CD4-positive, alpha-beta T cell treated with Interleukin-15 for 1 hour (primary cell): ENCODE measurements at regions not wholly inside any gene's neighbourhood (a gene's known extent, or its start where the extent isn't known, plus 50 kb on each side); places are given as distances from the start of the nearest gene placed in this dataset.
"Not testable (repeated sequence)": the region's sequence is repeated elsewhere in the genome, so short reads cannot be mapped to it uniquely, and the experiment has no call there.

ENCODE experiments used
- DNase-seq: peaks from one replicate; pipeline ENCODE4 v3.0.0-alpha.2; 2020

- DNase-seq: no peak
Measured at GRCh38 chr19:28549680-28550277, 663.2 kb downstream of the UQCRFS1 start.

DNA sequence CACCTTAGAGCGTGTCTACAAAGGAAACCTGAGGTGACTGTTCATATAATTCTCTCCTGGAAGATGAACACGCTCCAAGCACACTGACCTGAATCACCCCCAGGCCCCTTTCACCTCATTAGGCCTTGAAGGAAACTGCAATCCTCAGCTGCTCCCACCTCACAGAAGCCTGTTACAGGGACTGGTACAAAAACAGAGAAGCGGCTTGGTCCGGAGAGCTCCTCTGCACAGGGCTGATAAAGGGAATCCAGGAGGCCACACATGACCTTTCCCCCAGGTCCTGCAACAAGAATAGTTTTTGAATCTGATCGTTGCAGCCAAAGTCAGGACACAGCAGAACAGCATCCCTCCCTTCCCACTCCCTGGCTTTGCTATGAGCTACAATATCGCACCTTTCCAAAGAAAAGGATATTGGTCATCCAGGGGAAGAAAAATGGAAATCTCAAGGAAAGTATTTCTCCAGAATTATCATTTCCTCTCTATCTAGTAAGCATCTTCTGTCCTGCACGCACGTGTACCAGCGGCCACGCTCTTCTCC, 666.7 kb downstream of the UQCRFS1 start:
- DNase-seq: no peak

GRCh38 chr19:28545397-28545796, 667.6 kb downstream of the UQCRFS1 start:
- DNase-seq: not testable (repeated sequence)

- no peak for DNase-seq
Measured at GRCh38 chr19:28544451-28545261, 668.3 kb downstream of the UQCRFS1 start.

DNA sequence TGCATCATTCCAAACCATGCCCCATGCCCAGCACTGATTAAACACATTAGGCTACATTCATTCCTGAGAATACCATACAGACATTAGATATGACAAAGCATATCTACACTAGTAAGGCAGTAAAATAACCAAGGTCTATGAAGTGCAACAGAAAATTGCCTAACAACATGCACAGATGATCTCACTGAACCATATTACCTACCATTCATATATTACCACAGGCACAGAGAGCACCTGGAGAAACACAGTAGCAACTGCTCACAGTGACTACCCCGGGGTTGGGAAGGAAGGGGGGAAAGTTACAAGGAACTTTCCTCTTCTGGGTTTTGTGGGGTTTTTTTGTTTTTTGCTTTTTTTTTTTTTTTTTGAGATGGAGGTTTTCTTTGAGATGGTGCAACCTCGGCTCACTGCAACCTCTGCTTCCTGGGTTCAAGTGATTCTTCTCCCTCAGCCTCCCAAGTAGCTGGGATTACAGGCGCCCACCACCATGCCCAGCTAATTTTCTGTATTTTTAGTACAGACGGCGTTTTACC, 669.6 kb downstream of the UQCRFS1 start:
- no peak for DNase-seq

- no peak for DNase-seq
Measured at GRCh38 chr19:28542394-28543243, 670.3 kb downstream of the UQCRFS1 start.

GRCh38 chr19:28541602-28542393, 671.2 kb downstream of the UQCRFS1 start:
- no peak for DNase-seq

DNA sequence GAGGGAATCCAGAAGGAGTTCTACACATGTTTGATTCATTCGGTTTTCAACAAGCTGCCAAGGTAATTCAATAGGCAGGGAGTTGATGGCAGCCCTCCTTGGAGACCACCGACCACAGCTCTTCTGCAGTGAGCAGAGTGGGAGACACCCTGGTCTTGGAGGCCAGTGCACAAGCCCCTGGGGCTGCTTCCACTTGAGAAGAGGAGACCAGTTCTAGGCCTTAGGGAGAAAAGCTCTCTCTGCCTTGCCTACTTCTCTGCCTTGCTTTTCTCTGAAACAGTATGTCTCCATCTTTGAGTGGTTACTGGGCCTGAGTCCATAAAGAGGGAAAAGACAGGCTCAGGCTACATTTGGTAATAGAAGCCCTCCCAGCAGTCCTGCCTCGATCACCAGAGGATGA, 671.9 kb downstream of the UQCRFS1 start:
- no peak for DNase-seq

GRCh38 chr19:28540385-28540784, 672.6 kb downstream of the UQCRFS1 start:
- DNase-seq: not testable (repeated sequence)

DNA sequence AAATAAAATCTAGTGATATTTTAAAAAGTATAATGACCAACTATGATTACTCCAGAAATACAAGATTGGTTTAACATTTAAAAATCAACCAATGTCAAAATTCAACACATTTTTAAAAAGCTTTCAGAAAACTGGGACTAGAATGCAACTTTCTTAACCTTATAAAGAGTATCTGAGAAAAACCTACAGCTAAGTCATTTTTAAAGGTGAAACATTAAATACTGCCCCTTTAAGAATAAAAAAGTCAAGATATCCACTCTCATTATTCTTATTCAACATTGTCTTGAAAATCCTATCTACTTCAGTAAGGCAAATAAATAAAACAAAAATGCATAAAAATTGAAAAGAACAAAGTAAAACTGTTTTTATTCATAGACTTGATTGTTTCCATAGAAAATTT, 673.2 kb downstream of the UQCRFS1 start:
- DNase-seq: no peak

DNA sequence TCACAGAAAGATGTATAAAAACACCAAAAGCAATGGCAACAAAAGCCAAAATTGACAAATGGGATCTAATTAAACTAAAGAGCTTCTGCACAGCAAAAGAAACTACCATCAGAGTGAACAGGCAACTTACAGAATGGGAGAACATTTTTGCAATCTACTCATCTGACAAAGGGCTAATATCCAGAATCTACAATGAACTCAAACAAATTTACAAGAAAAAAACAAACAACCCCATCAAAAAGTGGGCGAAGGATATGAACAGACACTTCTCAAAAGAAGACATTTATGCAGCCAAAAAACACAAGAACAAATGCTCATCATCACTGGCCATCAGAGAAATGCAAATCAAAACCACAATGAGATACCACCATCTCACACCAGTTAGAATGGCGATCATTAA, 674.4 kb downstream of the UQCRFS1 start:
- not testable (repeated sequence) for DNase-seq

GRCh38 chr19:28537896-28538295, 675.1 kb downstream of the UQCRFS1 start:
- no peak for DNase-seq

- DNase-seq: no peak
Measured at GRCh38 chr19:28537079-28537478, 675.9 kb downstream of the UQCRFS1 start.

DNA sequence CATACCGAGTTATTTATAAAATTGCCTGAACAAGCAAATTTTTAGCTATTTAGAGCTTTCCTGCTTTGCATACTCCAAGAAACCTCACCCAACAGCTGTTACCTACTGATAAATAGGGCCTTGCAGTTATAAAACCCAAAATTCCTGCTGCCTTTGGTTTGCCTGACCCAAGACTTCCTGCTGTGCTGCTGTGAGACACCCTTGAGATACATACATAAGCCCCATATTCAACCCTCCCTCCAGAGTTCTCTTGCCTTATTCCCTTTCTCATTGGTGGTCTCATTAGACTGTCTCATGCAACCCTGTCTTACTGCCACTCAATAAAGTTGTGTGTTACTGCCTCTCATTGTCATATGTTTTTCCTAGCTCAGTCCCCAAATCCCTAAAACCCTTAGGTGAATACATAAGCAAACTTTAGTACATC, 677.6 kb downstream of the UQCRFS1 start:
- no peak for DNase-seq

GRCh38 chr19:28534766-28535351, 678.1 kb downstream of the UQCRFS1 start:
- DNase-seq: no peak

GRCh38 chr19:28532765-28533341, 680.1 kb downstream of the UQCRFS1 start:
- DNase-seq: no peak

- DNase-seq: no peak
Measured at GRCh38 chr19:28531979-28532378, 681.0 kb downstream of the UQCRFS1 start.

DNA sequence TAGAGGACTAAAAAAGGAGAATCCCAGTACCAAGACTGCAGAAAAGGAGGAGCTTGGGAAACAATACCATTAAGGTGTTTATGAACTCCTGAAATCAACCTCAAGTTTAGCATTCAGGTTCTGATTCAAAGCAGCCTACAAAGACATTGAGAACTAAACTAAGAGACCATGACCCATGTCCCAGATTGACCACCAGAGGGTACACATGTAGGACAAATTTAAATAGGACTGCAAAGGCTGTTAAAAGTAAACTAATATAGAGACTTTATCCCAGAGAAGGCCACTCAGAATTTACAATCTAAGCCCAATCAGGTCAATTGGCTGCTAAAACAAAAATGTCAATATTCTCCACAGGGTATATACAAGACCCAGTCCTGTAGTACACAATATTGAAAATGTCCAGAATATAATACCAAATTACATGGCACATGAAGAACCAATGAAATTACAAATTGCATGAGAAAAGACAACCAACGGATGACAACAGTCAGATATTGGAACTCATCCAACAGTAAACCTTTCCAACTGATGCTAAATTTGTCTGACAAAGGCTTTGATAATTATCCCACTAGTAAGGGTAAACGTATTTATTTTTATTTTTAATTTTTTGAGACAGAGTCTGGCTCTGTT, 682.4 kb downstream of the UQCRFS1 start:
- DNase-seq: no peak

GRCh38 chr19:28526038-28526437, 686.9 kb downstream of the UQCRFS1 start:
- DNase-seq: no peak

GRCh38 chr19:28523619-28524018, 689.3 kb downstream of the UQCRFS1 start:
- no peak for DNase-seq

GRCh38 chr19:28522545-28522922, 690.4 kb downstream of the UQCRFS1 start:
- DNase-seq: no peak
